ENCODE measurements at regions not wholly inside any gene's neighbourhood (a gene's known extent, or its start where the extent isn't known, plus 50 kb on each side); places are given as distances from the start of the nearest gene placed in this dataset.

DNA sequence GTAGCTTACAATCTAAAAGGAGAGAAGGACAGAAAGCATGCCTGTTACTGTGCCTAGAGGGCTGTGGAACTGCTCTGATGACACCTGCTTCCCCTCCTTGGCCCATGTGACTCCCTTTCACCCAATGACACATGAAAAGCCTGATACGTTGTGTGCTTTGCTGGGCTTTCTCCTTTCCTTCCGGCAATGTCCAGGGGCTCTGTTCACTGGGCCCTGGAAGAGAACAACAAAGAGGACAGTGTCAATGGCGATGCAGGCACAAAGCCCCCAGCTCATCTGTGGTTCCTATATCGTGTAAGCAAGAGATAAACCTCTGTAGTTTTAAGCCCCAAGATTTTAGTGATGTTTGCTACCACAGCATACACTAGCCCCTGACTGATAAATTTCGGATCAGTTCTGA is 306.1 kb downstream of the ABCC12 start:
- in situ Hi-C loops (cut with MboI): no loop called here
- H4K20me1 ChIP-seq (replicated peaks; ENCODE audit: control insufficient read depth, insufficient read depth, low read length): no peaks in the 10 kb centered on the region; the same call in 1 of the 2 replicates
- H3K4me2 ChIP-seq (ENCODE audit: insufficient read depth, low read length): no peak overlapping the region
- no peak overlapping the region for H2AFZ ChIP-seq (ENCODE audit: low read depth, low read length)
- H3K27ac ChIP-seq (ENCODE audit: extremely low read depth, low read depth, low read length): no peak overlapping the region
- CTCF ChIA-PET (ENCODE audit: low intra/inter-chr PET ratio): no interaction called here
- intact Hi-C loops (cut with micrococcal nuclease): no loop called here
- peaks cover 0 to 7% of the 10 kb centered on the region in 2 experiments; a peak in 1 of 5 replicates for H3K27me3 ChIP-seq (ENCODE audit: control insufficient read depth in 2 of 2, insufficient read depth in 2 of 2, low read length in 2 of 2)
- no peaks in the 10 kb centered on the region for H3K79me2 ChIP-seq (ENCODE audit: control insufficient read depth, insufficient read depth, low read length)
- no peaks in the 10 kb centered on the region for H3K4me1 ChIP-seq (replicated peaks in 1 of 2; ENCODE audit: control insufficient read depth in 2 of 2, insufficient read depth in 2 of 2, low read length in 2 of 2)
- H3K9me1 ChIP-seq (ENCODE audit: control insufficient read depth, insufficient read depth, low read length): no peaks in the 10 kb centered on the region
- no peaks in the 10 kb centered on the region for H3K36me3 ChIP-seq (ENCODE audit: control insufficient read depth, insufficient read depth, low read length)
- FAIRE-seq (no peak), DNase-seq (ENCODE audit: extremely low read depth in 1 of 4, low spot score in 3 of 4) (no peak), ATAC-seq (no peak)
- BruUV-seq (replicated peaks): no TSS peak
- no peak overlapping the region for H3K9ac ChIP-seq (ENCODE audit: insufficient read depth in 1 of 2, low read depth in 2 of 2, low read length in 2 of 2)
- no peaks in the 10 kb centered on the region for H3K9me3 ChIP-seq (replicated peaks; ENCODE audit: control insufficient read depth, insufficient read depth, low read depth, low read length)
- POLR2A ChIA-PET: no interaction called here
- whole genome bisulfite sequencing (ENCODE audit: insufficient coverage, low coverage, missing lambda C conversion rate): 2% methylated on average over 5 of the region's 5 CpGs
- H3K4me3 ChIP-seq: no peak overlapping the region
- TF ChIP-seq THRA (IDR thresholded peaks at IDR 0.05) (no peak), RREB1 (CRISPR knock-in tag; IDR thresholded peaks at IDR 0.05) (no peak), CSDE1 (IDR thresholded peaks at IDR 0.05) (no peak), ZKSCAN3 (CRISPR knock-in tag; IDR thresholded peaks at IDR 0.05) (no peak)
- TF ChIP-seq, protein P1, sequence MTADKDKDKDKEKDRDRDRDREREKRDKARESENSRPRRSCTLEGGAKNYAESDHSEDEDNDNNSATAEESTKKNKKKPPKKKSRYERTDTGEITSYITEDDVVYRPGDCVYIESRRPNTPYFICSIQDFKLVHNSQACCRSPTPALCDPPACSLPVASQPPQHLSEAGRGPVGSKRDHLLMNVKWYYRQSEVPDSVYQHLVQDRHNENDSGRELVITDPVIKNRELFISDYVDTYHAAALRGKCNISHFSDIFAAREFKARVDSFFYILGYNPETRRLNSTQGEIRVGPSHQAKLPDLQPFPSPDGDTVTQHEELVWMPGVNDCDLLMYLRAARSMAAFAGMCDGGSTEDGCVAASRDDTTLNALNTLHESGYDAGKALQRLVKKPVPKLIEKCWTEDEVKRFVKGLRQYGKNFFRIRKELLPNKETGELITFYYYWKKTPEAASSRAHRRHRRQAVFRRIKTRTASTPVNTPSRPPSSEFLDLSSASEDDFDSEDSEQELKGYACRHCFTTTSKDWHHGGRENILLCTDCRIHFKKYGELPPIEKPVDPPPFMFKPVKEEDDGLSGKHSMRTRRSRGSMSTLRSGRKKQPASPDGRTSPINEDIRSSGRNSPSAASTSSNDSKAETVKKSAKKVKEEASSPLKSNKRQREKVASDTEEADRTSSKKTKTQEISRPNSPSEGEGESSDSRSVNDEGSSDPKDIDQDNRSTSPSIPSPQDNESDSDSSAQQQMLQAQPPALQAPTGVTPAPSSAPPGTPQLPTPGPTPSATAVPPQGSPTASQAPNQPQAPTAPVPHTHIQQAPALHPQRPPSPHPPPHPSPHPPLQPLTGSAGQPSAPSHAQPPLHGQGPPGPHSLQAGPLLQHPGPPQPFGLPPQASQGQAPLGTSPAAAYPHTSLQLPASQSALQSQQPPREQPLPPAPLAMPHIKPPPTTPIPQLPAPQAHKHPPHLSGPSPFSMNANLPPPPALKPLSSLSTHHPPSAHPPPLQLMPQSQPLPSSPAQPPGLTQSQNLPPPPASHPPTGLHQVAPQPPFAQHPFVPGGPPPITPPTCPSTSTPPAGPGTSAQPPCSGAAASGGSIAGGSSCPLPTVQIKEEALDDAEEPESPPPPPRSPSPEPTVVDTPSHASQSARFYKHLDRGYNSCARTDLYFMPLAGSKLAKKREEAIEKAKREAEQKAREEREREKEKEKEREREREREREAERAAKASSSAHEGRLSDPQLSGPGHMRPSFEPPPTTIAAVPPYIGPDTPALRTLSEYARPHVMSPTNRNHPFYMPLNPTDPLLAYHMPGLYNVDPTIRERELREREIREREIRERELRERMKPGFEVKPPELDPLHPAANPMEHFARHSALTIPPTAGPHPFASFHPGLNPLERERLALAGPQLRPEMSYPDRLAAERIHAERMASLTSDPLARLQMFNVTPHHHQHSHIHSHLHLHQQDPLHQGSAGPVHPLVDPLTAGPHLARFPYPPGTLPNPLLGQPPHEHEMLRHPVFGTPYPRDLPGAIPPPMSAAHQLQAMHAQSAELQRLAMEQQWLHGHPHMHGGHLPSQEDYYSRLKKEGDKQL (CRISPR knock-in tag; IDR thresholded peaks at IDR 0.05; ENCODE audit: borderline replicate concordance): no peak
- TF ChIP-seq, protein P2, sequence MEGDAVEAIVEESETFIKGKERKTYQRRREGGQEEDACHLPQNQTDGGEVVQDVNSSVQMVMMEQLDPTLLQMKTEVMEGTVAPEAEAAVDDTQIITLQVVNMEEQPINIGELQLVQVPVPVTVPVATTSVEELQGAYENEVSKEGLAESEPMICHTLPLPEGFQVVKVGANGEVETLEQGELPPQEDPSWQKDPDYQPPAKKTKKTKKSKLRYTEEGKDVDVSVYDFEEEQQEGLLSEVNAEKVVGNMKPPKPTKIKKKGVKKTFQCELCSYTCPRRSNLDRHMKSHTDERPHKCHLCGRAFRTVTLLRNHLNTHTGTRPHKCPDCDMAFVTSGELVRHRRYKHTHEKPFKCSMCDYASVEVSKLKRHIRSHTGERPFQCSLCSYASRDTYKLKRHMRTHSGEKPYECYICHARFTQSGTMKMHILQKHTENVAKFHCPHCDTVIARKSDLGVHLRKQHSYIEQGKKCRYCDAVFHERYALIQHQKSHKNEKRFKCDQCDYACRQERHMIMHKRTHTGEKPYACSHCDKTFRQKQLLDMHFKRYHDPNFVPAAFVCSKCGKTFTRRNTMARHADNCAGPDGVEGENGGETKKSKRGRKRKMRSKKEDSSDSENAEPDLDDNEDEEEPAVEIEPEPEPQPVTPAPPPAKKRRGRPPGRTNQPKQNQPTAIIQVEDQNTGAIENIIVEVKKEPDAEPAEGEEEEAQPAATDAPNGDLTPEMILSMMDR (IDR thresholded peaks at IDR 0.05 in 2 of 3, conservative IDR thresholded peaks at IDR 0.05 in 1 of 3; ENCODE audit: insufficient read depth in 2 of 3, low read depth in 1 of 3, low read length in 3 of 3): no peak
